ENCODE measurements at regions not wholly inside any gene's neighbourhood (a gene's known extent, or its start where the extent isn't known, plus 50 kb on each side); places are given as distances from the start of the nearest gene placed in this dataset.

DNA sequence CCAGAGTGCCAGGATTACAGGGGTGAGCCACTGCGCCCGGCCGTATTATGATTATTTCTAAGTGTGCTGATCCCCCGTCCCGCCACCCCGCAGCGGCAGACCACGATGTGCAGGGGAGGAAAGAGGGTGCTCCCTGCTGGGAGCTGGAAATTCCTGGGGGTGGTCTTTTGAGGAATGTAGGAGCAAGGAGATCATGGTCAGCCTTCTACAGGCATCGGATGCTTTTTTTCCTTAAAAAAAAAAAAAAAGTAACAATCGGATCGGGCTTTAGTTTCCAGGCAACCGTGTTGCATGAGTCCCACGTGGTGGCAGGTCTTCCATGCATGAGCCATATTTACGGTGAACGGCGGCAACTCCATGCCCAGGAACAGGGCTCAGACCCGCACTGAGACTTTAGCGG, 74.2 kb upstream of the COX20 start:
- TF ChIP-seq, protein P1, sequence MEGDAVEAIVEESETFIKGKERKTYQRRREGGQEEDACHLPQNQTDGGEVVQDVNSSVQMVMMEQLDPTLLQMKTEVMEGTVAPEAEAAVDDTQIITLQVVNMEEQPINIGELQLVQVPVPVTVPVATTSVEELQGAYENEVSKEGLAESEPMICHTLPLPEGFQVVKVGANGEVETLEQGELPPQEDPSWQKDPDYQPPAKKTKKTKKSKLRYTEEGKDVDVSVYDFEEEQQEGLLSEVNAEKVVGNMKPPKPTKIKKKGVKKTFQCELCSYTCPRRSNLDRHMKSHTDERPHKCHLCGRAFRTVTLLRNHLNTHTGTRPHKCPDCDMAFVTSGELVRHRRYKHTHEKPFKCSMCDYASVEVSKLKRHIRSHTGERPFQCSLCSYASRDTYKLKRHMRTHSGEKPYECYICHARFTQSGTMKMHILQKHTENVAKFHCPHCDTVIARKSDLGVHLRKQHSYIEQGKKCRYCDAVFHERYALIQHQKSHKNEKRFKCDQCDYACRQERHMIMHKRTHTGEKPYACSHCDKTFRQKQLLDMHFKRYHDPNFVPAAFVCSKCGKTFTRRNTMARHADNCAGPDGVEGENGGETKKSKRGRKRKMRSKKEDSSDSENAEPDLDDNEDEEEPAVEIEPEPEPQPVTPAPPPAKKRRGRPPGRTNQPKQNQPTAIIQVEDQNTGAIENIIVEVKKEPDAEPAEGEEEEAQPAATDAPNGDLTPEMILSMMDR (IDR thresholded peaks at IDR 0.05): no peak
- no peak for TF ChIP-seq POLR2A (IDR thresholded peaks at IDR 0.05)
- TF ChIP-seq POLR2AphosphoS5 (IDR thresholded peaks at IDR 0.05): no peak

Measured in upper lobe of left lung (tissue), 4 donors.